ENCODE measurements at regions not wholly inside any gene's neighbourhood (a gene's known extent, or its start where the extent isn't known, plus 50 kb on each side); places are given as distances from the start of the nearest gene placed in this dataset.

GRCh38 chr3:167883452-167883851 lies 147.9 kb downstream of the SERPINI1 start:
- no peak for TF ChIP-seq CTCF (IDR thresholded peaks at IDR 0.05; ENCODE audit: low read length)
- no peak for TF ChIP-seq EZH2 (IDR thresholded peaks at IDR 0.05; ENCODE audit: borderline replicate concordance, low read length)

All from OCI-LY1 (cell line).